Mucosa of descending colon (tissue), 3 donors: ENCODE measurements at regions not wholly inside any gene's neighbourhood (a gene's known extent, or its start where the extent isn't known, plus 50 kb on each side); places are given as distances from the start of the nearest gene placed in this dataset.
A peak's percentile ranks its signal among the peaks of the same experiment; 100 is the strongest.

Experiments
- ATAC-seq: fragments of 200-7000 bp; cut with Tn5 transposase; one replicate; pipeline ENCODE4 v1.9.1; 2020; ENCODE audit warnings: mild to moderate bottlenecking, moderate library complexity
- DNase-seq, 3 donors: peaks; one replicate each; pipeline ENCODE4 v3.0.0-alpha.2; 2020
- H3K36me3 ChIP-seq: fragments of 200-600 bp; one replicate; pipeline ENCODE4 v1.8.0; 2021; ENCODE audit warnings: low read depth, mild to moderate bottlenecking
- H3K4me1 ChIP-seq: fragments of 200-600 bp; one replicate; pipeline ENCODE4 v1.8.0; 2021; ENCODE audit warnings: low read depth, mild to moderate bottlenecking
- H3K4me3 ChIP-seq: fragments of 200-600 bp; one replicate; pipeline ENCODE4 v1.8.0; 2021; ENCODE audit warnings: mild to moderate bottlenecking
- H3K9me3 ChIP-seq: fragments of 200-600 bp; one replicate; pipeline ENCODE4 v1.8.0; 2021; ENCODE audit warnings: mild to moderate bottlenecking
- CTCF ChIP-seq: fragments of 200-600 bp; IDR thresholded peaks from one replicate; pipeline ENCODE4 v1.8.0; 2022; ENCODE audit warnings: antibody characterized with exemption, mild to moderate bottlenecking
- intact Hi-C, 2 donors: fragments of 100-400 bp; cut with DNase I in 1 of 2; cut with micrococcal nuclease in 1 of 2; formaldehyde crosslinking; loops; one replicate each; pipeline versions ENCODE4 v1.11.0 to v1.11.1; 2022; cut with DNase I, micrococcal nuclease
- donor health status: DM: no; HTN: no; CAD: no; lungs with moderate emphysema.
- donor health status: DM: no; HTN: no; CAD: no.
- donor health status: DM: no; HTN: yes; CAD: no.

DNA sequence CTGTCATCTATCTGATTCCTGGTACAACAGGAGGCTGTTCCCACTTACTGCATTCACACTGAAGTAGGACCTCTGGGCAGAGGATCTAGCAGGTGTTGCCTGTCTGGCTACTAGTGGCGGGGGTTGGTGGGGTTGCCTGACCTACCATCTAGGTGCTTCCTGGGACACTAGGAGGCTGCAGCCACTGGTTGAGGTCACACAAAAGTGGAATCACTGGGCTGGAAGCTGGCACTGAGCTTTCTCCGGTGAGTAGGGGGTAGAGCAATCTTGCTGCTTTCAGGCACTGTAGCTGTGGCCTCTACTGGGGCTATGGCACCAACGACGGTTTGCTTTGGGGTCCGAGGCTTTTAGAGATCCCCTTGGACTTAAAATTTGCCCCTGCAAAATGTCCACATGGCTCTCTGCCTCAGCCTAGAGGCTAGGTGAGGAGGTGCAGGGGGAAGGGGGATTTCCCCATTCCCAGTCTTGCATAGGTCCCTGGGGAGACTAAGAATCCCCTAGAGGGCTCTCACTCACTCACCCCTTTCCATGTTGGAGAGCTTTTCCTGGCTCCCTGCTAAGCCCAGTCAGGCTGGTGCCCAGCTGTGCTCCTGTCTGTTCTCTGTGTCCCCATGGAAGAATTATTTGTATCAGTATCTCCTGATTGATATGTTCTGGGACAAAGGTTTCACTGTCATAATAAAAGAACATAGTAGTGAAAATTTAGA, 397.7 kb upstream of the EPHA6 start:
- Histone ChIP-seq H3K4me3 (no peak overlapping the region), H3K9me3 (no peaks in the 10 kb centered on the region), H3K4me1 (no peaks in the 10 kb centered on the region), H3K36me3 (no peaks in the 10 kb centered on the region)
- DNase-seq (no peak), ATAC-seq (no peak)
- TF ChIP-seq CTCF = no peak
- intact Hi-C loops = no loop called here

- Histone ChIP-seq H3K36me3 (no peaks in the 10 kb centered on the region), H3K4me1 (no peaks in the 10 kb centered on the region), H3K9me3 (no peaks in the 10 kb centered on the region), H3K4me3 (no peak overlapping the region)
- DNase-seq = no peak
- TF ChIP-seq CTCF = no peak
- no peak for ATAC-seq
- intact Hi-C loops = no loop called here
Observed at GRCh38 chr3:96428097-96428496, 386.3 kb upstream of the EPHA6 start.

DNA sequence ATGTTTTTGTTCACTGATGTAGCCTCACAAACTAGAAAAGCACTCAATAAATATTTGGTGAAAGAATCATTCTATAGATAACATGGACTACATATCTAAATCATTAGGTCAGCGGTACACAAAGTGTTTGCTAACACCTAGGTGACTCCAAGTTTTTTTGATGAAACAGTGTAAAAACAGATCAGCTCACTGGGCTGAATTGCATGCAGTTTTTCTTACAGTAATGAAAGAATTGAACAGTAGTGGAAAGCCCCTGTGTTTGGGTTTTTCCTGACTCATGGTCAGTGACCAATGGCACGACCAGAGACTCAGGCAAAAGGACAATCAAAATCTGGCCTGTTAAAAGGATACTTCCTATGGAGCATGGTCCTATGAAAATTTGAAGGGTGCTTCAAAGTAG, 384.3 kb upstream of the EPHA6 start:
- intact Hi-C loops = no loop called here
- Histone ChIP-seq H3K4me3 (no peak overlapping the region), H3K36me3 (no peaks in the 10 kb centered on the region), H3K4me1 (no peaks in the 10 kb centered on the region), H3K9me3 (no peaks in the 10 kb centered on the region)
- TF ChIP-seq CTCF = no peak
- no peak for ATAC-seq
- no peak for DNase-seq

- Histone ChIP-seq H3K4me3 (no peak overlapping the region), H3K9me3 (no peaks in the 10 kb centered on the region), H3K4me1 (no peaks in the 10 kb centered on the region), H3K36me3 (no peaks in the 10 kb centered on the region)
- no peak for TF ChIP-seq CTCF
- intact Hi-C loops = no loop called here
- no peak for ATAC-seq
- no peak for DNase-seq
Observed at GRCh38 chr3:96434651-96435050, 379.7 kb upstream of the EPHA6 start.

GRCh38 chr3:96449346-96449745, 365.0 kb upstream of the EPHA6 start:
- ATAC-seq (no peak), DNase-seq (no peak)
- intact Hi-C loops = no loop called here
- Histone ChIP-seq H3K36me3 (no peaks in the 10 kb centered on the region), H3K4me3 (no peak overlapping the region), H3K9me3 (no peaks in the 10 kb centered on the region), H3K4me1 (no peaks in the 10 kb centered on the region)
- no peak for TF ChIP-seq CTCF

GRCh38 chr3:96449803-96450202, 364.6 kb upstream of the EPHA6 start:
- TF ChIP-seq CTCF = no peak
- no peaks in the 10 kb centered on the region for H3K9me3 ChIP-seq
- H3K36me3 ChIP-seq = no peaks in the 10 kb centered on the region
- intact Hi-C loops = no loop called here
- DNase-seq (peak in 1 of 3 donors; percentile 24), ATAC-seq (peak; percentile 89)
- no peak overlapping the region for H3K4me3 ChIP-seq
- H3K4me1 ChIP-seq = no peaks in the 10 kb centered on the region
